A549 (cell line): ENCODE measurements at regions not wholly inside any gene's neighbourhood (a gene's known extent, or its start where the extent isn't known, plus 50 kb on each side); places are given as distances from the start of the nearest gene placed in this dataset.

Experiments
- ATAC-seq, 2 experiments: fragments of 200-7000 bp in 1 of 2; fragments of >200 bp in 1 of 2; cut with Nextera tagmentation in 1 of 2; cut with Tn5 transposase in 1 of 2; 3 replicates each; pipeline versions ENCODE4 v1.8.0 to v1.9.1; 2018 to 2020; ENCODE audit warnings: mild to moderate bottlenecking in 1 of 2, moderate library complexity in 1 of 2
- CTCF ChIA-PET: fragments of 300-600 bp; sonication (Branson Sonifier 250); formaldehyde crosslinking; extraction: SDS; loops from one replicate; lab custom pipeline; 2021; ENCODE audit warnings: antibody characterized with exemption, inconsistent platforms; lab: Yijun Ruan, JAX
- POLR2A ChIA-PET: fragments of 350-600 bp; formaldehyde crosslinking; extraction: SDS; loops from one replicate; lab custom pipeline; 2021; ENCODE audit warnings: antibody characterized with exemption, inconsistent platforms; lab: Yijun Ruan, JAX
- DNase-seq, 2 experiments: peaks; one replicate each; pipeline versions ENCODE4 v3.0.0 to v3.0.0-alpha.2; 2011 to 2016; ENCODE audit warnings: low read depth in 1 of 2, low spot score in 1 of 2
- FAIRE-seq: peaks from 2 replicates; lab custom pipeline; 2011; peaks lifted over from hg19 to GRCh38; lab: Jason Lieb, UNC
- H3K27ac ChIP-seq, 2 experiments: fragments of >200 bp; sonication (Bioruptor Twin); formaldehyde crosslinking; 3 replicates each; pipeline ENCODE4 v1.5.1; 2016 to 2017
- H3K4me1 ChIP-seq: fragments of >200 bp; sonication (Bioruptor Twin); formaldehyde crosslinking; 3 replicates; pipeline ENCODE4 v1.6.1; 2016
- H3K4me2 ChIP-seq: fragments of >200 bp; sonication (Bioruptor Twin); formaldehyde crosslinking; 3 replicates; pipeline ENCODE4 v1.6.1; 2016
- H3K4me3 ChIP-seq: fragments of >200 bp; sonication (Bioruptor Twin); formaldehyde crosslinking; 3 replicates; pipeline ENCODE4 v1.5.1; 2016
- H3K9me3 ChIP-seq: fragments of >200 bp; sonication (Bioruptor Twin); formaldehyde crosslinking; 3 replicates; pipeline ENCODE4 v1.6.1; 2016
- BCL3 ChIP-seq: fragments of >200 bp; sonication (Bioruptor Twin); formaldehyde crosslinking; IDR thresholded peaks from 3 replicates; pipeline ENCODE4 v1.6.1; 2016
- CBX8 ChIP-seq: fragments of 200-600 bp; sonication (generic); IDR thresholded peaks from 2 replicates; pipeline ENCODE4 v1.6.1; 2016
- EP300 ChIP-seq, 2 experiments: fragments of >200 bp; sonication (Bioruptor Twin); formaldehyde crosslinking; IDR thresholded peaks; 2 replicates in 1 of 2; 3 replicates in 1 of 2; pipeline ENCODE4 v1.6.1; 2016 to 2017
- FOSL2 ChIP-seq, 2 experiments: fragments of 450-650 bp in 1 of 2; fragments of >200 bp in 1 of 2; sonication (Bioruptor Twin) in 1 of 2; formaldehyde crosslinking; IDR thresholded peaks; 2 replicates each; pipeline versions ENCODE4 v1.5.0 to v1.6.1; 2016 to 2020; ENCODE audit warnings: mild to moderate bottlenecking in 1 of 2, moderate library complexity in 1 of 2
- FOXS1 ChIP-seq: fragments of 250-450 bp; sonication (Bioruptor Pico); IDR thresholded peaks from 2 replicates; pipeline ENCODE4 v1.5.0; 2020; ENCODE audit warnings: mild to moderate bottlenecking, moderate library complexity
- HEYL ChIP-seq: fragments of 250-450 bp; sonication (Bioruptor Pico); IDR thresholded peaks from 2 replicates; pipeline ENCODE4 v1.8.0; 2021; ENCODE audit warnings: mild to moderate bottlenecking, moderate library complexity
- HMGXB4 ChIP-seq: fragments of 250-450 bp; sonication (Bioruptor Pico); IDR thresholded peaks from 2 replicates; pipeline ENCODE4 v1.5.0; 2021; ENCODE audit warnings: mild to moderate bottlenecking, moderate library complexity, borderline replicate concordance
- HOXA7 ChIP-seq: fragments of 250-450 bp; sonication (Bioruptor Pico); IDR thresholded peaks from 2 replicates; pipeline ENCODE4 v1.5.0; 2020; ENCODE audit warnings: mild to moderate bottlenecking, moderate library complexity
- JUNB ChIP-seq: fragments of >200 bp; sonication (Bioruptor Twin); formaldehyde crosslinking; IDR thresholded peaks from 2 replicates; pipeline ENCODE4 v1.6.1; 2016
- KDM1A ChIP-seq: fragments of 200-600 bp; sonication (generic); IDR thresholded peaks from 2 replicates; pipeline ENCODE4 v1.6.1; 2016; ENCODE audit warnings: low read depth, mild to moderate bottlenecking
- KDM5A ChIP-seq: fragments of 200-600 bp; sonication (generic); IDR thresholded peaks from 2 replicates; pipeline ENCODE4 v1.6.1; 2016; ENCODE audit warnings: antibody characterized with exemption, mild to moderate bottlenecking
- MAX ChIP-seq: IDR thresholded peaks from 2 replicates; pipeline ENCODE4 v1.6.1; 2012
- MAZ ChIP-seq: fragments of 150-350 bp; IDR thresholded peaks from 2 replicates; pipeline ENCODE4 v1.6.1; 2014; ENCODE audit warnings: antibody characterized with exemption, low read depth, low read length, borderline replicate concordance
- NFE2L2 ChIP-seq: fragments of 150-350 bp; conservative IDR thresholded peaks from 2 replicates; pipeline ENCODE4 v1.6.1; 2014; ENCODE audit warnings: low read length
- NPAS2 ChIP-seq: fragments of 250-450 bp; sonication (Bioruptor Pico); IDR thresholded peaks from 2 replicates; pipeline ENCODE4 v1.8.0; 2022; ENCODE audit warnings: mild to moderate bottlenecking, moderate library complexity, borderline replicate concordance
- NR3C1 ChIP-seq: fragments of >200 bp; sonication (Bioruptor Twin); formaldehyde crosslinking; IDR thresholded peaks from 3 replicates; pipeline ENCODE4 v1.6.1; 2017
- PBX3 ChIP-seq: IDR thresholded peaks from 2 replicates; pipeline ENCODE4 v1.6.1; 2012
- RCOR1 ChIP-seq: fragments of 150-350 bp; IDR thresholded peaks from 2 replicates; pipeline ENCODE4 v1.6.1; 2014; ENCODE audit warnings: antibody characterized with exemption, low read length, low read depth
- SMC3 ChIP-seq: fragments of >200 bp; sonication (Bioruptor Twin); formaldehyde crosslinking; IDR thresholded peaks from 3 replicates; pipeline ENCODE4 v1.6.1; 2018; ENCODE audit warnings: inconsistent platforms
- TFCP2L1 ChIP-seq: fragments of 250-450 bp; sonication (Bioruptor Pico); IDR thresholded peaks from 2 replicates; pipeline ENCODE4 v1.5.0; 2021; ENCODE audit warnings: mild to moderate bottlenecking
- TP53 ChIP-seq: fragments of 250-450 bp; sonication (Bioruptor Pico); IDR thresholded peaks from 2 replicates; pipeline ENCODE4 v1.5.0; 2021; ENCODE audit warnings: mild to moderate bottlenecking, moderate library complexity
- USF2 ChIP-seq: fragments of 450-650 bp; IDR thresholded peaks from 2 replicates; pipeline ENCODE4 v1.6.1; 2014; ENCODE audit warnings: antibody characterized with exemption
- ZC3H11A ChIP-seq: fragments of 450-650 bp; IDR thresholded peaks from 2 replicates; pipeline ENCODE4 v1.6.1; 2014; ENCODE audit warnings: antibody characterized with exemption, mild to moderate bottlenecking
- ZSCAN20 ChIP-seq: fragments of 250-450 bp; sonication (Bioruptor Pico); IDR thresholded peaks from 2 replicates; pipeline ENCODE4 v1.8.0; 2022; ENCODE audit warnings: mild to moderate bottlenecking, moderate library complexity
- WGBS: methylation state at CpG from one replicate; pipeline ENCODE4 v1.1.6; 2017; ENCODE audit errors: missing lambda C conversion rate; 5-methylcytosine and 5-hydroxymethylcytosine counted together

- no peak for DNase-seq
- WGBS, result 2% methylated on average over 5 of the region's 5 CpGs
- TF ChIP-seq TFCP2L1 (CRISPR knock-in tag), result no peak
- TF ChIP-seq ZC3H11A, result no peak
- TF ChIP-seq TP53, result no peak
- TF ChIP-seq KDM5A, result no peak
- no peak for TF ChIP-seq NR3C1
- no peak for TF ChIP-seq MAZ
- TF ChIP-seq HOXA7, result no peak
- no peak for TF ChIP-seq FOSL2 (IDR thresholded peaks at IDR 0.05)
- TF ChIP-seq FOSL2 (CRISPR knock-in tag; IDR thresholded peaks at IDR 0.05), result no peak
- TF ChIP-seq MAX, result no peak
- TF ChIP-seq SMC3, result no peak
- TF ChIP-seq HMGXB4, result no peak
- TF ChIP-seq KDM1A, result no peak
- no peak for TF ChIP-seq USF2
- no peak for TF ChIP-seq ZSCAN20 (CRISPR knock-in tag)
- no peak for TF ChIP-seq JUNB
- TF ChIP-seq PBX3, result no peak
- no peak for TF ChIP-seq NPAS2
- no peak for TF ChIP-seq NFE2L2
- TF ChIP-seq HEYL, result no peak
- TF ChIP-seq, all 56 proteins: peak for 0
- no peak overlapping the region for H3K4me3 ChIP-seq
- no peak for FAIRE-seq
- no peaks in the 10 kb centered on the region for H3K4me1 ChIP-seq
- H3K9me3 ChIP-seq, result no peaks in the 10 kb centered on the region
- no peak overlapping the region for H3K4me2 ChIP-seq
- ChIA-PET POLR2A (no interaction called here), CTCF (no interaction called here)
- no peak overlapping the region for H3K27ac ChIP-seq
- ATAC-seq, result no peak
Measured at GRCh38 chr3:124207077-124207476, 215.2 kb upstream of the ROPN1 start.

GRCh38 chr3:124207873-124208485, 216.1 kb upstream of the ROPN1 start:
- Histone ChIP-seq H3K4me3 (no peak overlapping the region), H3K4me1 (no peaks in the 10 kb centered on the region), H3K27ac (no peak overlapping the region), H3K9me3 (no peaks in the 10 kb centered on the region), H3K4me2 (no peak overlapping the region)
- POLR2A ChIA-PET, result no interaction called here
- no peak for DNase-seq
- ATAC-seq, result no peak
- WGBS, result 55% methylated on average over 5 of the region's 5 CpGs
- TF ChIP-seq FOXS1 (CRISPR knock-in tag) (no peak), BCL3 (no peak), PBX3 (no peak), EP300 (IDR thresholded peaks at IDR 0.05) (no peak), USF2 (no peak), CBX8 (no peak), TP53 (no peak), RCOR1 (no peak), HEYL (no peak), FOSL2 (IDR thresholded peaks at IDR 0.05) (no peak), FOSL2 (CRISPR knock-in tag; IDR thresholded peaks at IDR 0.05) (no peak)
- FAIRE-seq, result no peak
- CTCF ChIA-PET, result interaction anchor here (1.6 to 1.8 kb wide), 3 partner anchors 19 to 73 kb away, joined by 4 to 5 read pairs (median 4); no protein-coding TSS in a partner anchor
